ENCODE measurements at regions not wholly inside any gene's neighbourhood (a gene's known extent, or its start where the extent isn't known, plus 50 kb on each side); places are given as distances from the start of the nearest gene placed in this dataset.

DNA sequence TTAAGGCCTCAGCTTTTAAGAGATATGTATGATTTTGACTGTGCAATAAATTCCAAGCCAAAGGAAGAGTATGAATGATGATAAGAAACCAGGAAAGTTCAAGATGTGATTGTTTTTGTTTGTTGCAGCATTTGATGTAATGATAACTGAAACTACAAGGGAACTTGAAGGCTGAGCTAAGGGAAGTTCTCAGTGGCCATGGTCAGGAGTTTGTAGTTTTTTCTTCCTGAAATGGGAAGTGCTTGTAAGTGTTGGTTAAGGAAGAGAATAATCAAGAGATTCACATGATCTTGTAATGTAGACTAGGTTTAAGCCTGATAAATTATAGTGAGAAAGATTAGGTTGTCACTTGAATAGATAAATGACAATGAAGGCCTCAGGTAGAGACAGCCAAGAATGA lies 53.4 kb downstream of the PTCHD4 start:
- Mint-ChIP-seq H3K27me3 (no peaks in the 10 kb centered on the region), H3K27ac (no peak overlapping the region), H3K9me3 (peaks cover 0 to 4% (median 0%) of the 10 kb centered on the region in 7 donors), H3K36me3 (no peaks in the 10 kb centered on the region), H3K4me3 (no peak overlapping the region), H3K4me1 (no peaks in the 10 kb centered on the region)
- ATAC-seq (ENCODE audit: low read depth in 2 of 2): no peak
- no peak for DNase-seq

DNA sequence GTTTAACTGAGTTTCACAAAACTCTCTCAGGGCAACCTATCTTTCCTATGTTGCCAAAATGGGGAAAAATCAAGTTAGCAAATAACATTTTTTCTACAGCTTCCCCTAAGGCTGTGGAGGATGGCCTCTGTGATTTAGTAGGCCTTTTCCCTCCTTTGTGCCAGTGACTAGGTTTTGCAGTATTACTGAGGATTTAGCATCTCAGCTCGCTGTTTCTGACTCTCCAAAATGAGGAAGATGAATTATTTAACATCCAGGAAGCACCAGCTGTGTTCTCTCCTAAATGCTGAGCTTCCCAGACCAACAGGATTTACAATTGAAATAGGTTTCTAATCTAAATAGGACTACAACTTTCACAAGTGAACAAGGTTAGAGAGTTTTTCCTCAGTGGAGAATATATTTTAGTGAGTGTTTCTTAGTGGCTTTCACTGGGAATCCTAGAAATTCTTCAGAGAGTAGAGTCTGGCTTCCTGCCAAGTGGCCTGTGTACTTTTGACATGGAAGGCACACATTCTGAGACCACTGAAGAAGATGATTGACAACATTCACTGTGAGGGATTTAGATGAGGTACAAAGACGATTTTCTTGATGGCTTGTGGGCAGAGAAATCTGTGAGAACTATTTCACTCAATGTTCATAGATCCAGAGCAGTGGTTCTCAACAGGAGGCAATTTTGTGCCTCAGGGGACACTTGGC lies 62.4 kb downstream of the PTCHD4 start:
- Mint-ChIP-seq H3K36me3 (no peaks in the 10 kb centered on the region), H3K4me1 (no peaks in the 10 kb centered on the region)

DNA sequence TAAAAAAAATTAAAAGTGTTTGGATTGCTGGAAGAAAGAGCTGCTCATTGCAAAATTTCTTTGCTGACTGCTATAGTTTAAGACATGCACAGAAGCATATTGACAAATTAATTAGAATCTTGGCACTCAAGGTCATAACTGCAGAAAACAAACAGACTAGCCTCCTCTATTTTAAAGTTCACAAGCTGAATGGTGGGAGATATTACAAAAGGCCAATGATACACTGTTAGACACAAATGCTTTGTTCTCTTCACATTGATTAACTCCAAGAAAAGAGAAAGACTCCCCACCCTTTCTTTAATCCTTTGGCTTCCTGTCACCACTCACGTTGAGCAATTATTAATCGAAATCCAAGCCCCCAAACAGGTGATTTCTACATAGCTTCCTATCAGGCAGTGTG lies 69.1 kb downstream of the PTCHD4 start:
- H3K27me3 Mint-ChIP-seq: no peaks in the 10 kb centered on the region
- ATAC-seq (ENCODE audit: low read depth in 2 of 2): no peak
- no peak for DNase-seq
- H3K4me1 Mint-ChIP-seq: peaks cover 0 to 8% (median 0%) of the 10 kb centered on the region in 3 donors
- no peak overlapping the region for H3K27ac Mint-ChIP-seq
- no peak overlapping the region for H3K4me3 Mint-ChIP-seq
- no peaks in the 10 kb centered on the region for H3K36me3 Mint-ChIP-seq
- H3K9me3 Mint-ChIP-seq: peaks cover 0 to 3% (median 0%) of the 10 kb centered on the region in 7 donors

More for the DNA sequence above, 62.4 kb downstream of the PTCHD4 start:
- no peak for ATAC-seq (ENCODE audit: low read depth in 2 of 2)
- Mint-ChIP-seq H3K27me3 (no peaks in the 10 kb centered on the region), H3K4me3 (no peak overlapping the region), H3K9me3 (peaks cover 0 to 6% (median 0%) of the 10 kb centered on the region in 7 donors), H3K27ac (no peak overlapping the region)
- no peak for DNase-seq

DNA sequence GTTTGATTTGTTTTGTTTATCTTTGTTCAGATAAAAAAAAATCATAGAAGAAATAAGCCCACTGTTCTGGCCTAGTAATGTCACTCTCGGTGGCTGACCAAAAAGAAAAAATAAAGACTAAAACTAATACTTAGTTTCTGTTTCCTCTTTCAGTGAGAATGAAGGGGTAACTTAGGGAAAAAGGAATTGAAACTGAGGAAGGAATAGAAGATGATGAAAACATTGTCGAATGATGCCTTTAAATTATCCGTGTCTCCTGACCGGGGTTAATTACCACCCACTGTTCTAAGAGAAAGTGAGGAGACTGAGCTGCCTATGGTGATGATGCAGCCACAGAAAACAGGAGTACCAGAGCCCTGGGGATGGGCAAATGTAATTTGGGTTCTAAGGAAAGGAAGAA lies 73.1 kb downstream of the PTCHD4 start:
- H3K4me1 Mint-ChIP-seq: peaks cover 0 to 8% (median 0%) of the 10 kb centered on the region in 3 donors
- no peak overlapping the region for H3K27ac Mint-ChIP-seq
- peaks cover 0 to 5% (median 0%) of the 10 kb centered on the region in 7 donors for H3K9me3 Mint-ChIP-seq
- H3K4me3 Mint-ChIP-seq: no peak overlapping the region
- no peak for ATAC-seq (ENCODE audit: low read depth in 2 of 2)
- DNase-seq: no peak
- H3K36me3 Mint-ChIP-seq: no peaks in the 10 kb centered on the region
- H3K27me3 Mint-ChIP-seq: no peaks in the 10 kb centered on the region

DNA sequence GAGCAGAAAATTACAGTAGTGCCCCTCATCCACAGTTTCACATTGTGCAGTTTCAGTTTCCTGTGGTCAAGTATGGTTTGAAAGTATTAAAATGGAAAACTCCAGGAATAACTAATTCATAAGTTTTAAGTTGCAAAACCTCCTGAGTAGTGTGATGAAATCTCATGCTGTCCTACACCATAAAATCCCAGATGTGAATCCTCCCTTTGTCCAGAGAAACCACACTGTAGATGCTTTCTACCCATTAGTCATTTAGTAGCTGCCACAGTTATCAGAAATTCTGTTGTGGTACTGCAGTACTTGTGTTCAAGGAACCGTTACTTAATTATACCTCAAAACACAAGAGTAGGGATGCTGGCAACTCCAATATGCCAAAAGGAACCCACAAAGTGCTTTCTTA lies 74.7 kb downstream of the PTCHD4 start:
- ATAC-seq (ENCODE audit: low read depth in 2 of 2): no peak
- H3K9me3 Mint-ChIP-seq: peaks cover 0 to 5% (median 0%) of the 10 kb centered on the region in 7 donors
- no peak for DNase-seq
- no peaks in the 10 kb centered on the region for H3K27me3 Mint-ChIP-seq
- H3K4me3 Mint-ChIP-seq: no peak overlapping the region
- no peaks in the 10 kb centered on the region for H3K36me3 Mint-ChIP-seq
- peaks cover 0 to 8% (median 0%) of the 10 kb centered on the region in 3 donors for H3K4me1 Mint-ChIP-seq
- no peak overlapping the region for H3K27ac Mint-ChIP-seq

DNA sequence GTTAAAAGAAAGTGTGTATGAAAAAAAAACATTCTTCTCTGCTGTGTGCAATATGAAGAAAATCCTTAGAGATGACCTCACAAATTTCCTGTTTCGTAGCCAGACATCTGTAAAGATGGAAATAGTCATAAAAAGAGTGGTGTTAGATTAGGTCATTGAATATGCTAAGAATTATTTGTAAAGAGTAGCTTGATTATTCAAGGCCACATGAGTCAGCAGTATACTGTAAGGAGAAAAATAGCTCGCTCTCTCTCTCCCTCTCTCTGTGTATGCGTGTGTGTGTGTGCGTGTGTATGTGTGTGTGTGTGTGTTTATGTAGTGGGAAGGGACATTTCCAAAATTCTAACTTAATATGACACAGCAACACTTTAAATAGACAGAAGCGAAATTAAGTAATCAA lies 78.8 kb downstream of the PTCHD4 start:
- Mint-ChIP-seq H3K27ac (no peak overlapping the region), H3K36me3 (no peaks in the 10 kb centered on the region), H3K4me3 (no peak overlapping the region), H3K27me3 (no peaks in the 10 kb centered on the region), H3K4me1 (peaks cover 0 to 6% (median 3%) of the 10 kb centered on the region in 3 donors), H3K9me3 (peaks cover 0 to 2% (median 0%) of the 10 kb centered on the region in 7 donors)
- no peak for ATAC-seq (ENCODE audit: low read depth in 2 of 2)
- DNase-seq: no peak

DNA sequence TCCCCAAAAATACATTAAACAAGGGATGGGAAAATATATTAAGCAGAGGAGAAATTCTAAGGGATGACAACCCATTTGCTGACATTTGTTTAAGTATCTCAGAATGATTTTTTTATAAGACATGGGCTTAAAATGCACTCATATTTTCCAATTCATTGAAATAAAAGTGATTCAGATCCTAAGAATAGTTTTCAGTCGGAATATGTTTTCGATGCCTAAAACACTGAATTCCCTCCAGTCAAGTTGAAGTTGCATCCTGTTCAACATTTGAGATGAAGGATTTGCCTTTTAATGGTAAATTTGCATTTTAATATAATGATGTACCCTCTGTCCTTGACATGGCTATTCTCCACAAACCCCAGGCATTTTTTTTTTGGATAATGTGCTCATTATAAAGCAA lies 79.3 kb downstream of the PTCHD4 start:
- DNase-seq (no peak), ATAC-seq (ENCODE audit: low read depth in 2 of 2) (no peak)
- H3K4me3 Mint-ChIP-seq: no peak overlapping the region
- peaks cover 0 to 2% (median 0%) of the 10 kb centered on the region in 7 donors for H3K9me3 Mint-ChIP-seq
- no peaks in the 10 kb centered on the region for H3K27me3 Mint-ChIP-seq
- peaks cover 0 to 6% (median 3%) of the 10 kb centered on the region in 3 donors for H3K4me1 Mint-ChIP-seq
- H3K27ac Mint-ChIP-seq: no peak overlapping the region
- H3K36me3 Mint-ChIP-seq: no peaks in the 10 kb centered on the region

DNA sequence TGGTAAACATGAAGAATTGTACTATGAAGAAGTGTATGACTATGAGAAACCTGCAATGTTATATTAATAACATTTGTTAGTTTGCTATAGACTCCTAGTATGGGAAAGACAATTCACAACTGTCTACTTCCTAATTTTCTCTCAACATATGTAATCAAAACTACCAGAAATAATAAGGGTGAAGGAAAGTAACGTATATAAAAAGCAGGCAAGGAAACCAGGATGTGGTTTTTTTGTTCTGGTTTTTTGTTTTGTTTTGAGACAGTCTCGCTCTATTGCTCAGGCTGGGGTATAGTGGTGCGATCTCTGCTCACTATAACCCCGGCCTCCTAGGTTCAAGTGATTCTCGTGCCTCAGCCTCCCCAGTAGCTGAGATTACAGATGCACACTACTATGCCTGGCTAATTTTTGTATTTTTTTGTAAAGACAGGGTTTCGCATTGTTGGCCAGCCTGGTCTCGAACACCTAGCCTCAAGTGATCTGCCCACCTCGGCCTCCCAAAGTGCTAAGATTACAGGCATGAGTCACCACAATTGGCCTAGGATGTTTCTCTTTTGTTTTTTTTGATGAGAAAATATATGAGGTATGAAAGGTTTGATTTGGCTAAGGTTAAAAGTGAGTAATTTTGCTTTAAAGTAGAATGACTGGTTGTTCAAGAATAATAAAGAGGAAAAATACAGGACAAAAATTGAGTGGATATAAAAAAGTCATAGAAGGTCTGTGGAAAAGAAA lies 83.1 kb downstream of the PTCHD4 start:
- DNase-seq: no peak
- no peaks in the 10 kb centered on the region for H3K36me3 Mint-ChIP-seq
- peaks cover 0 to 6% (median 3%) of the 10 kb centered on the region in 3 donors for H3K4me1 Mint-ChIP-seq
- H3K27me3 Mint-ChIP-seq: peaks cover 0 to 3% (median 0%) of the 10 kb centered on the region in 3 donors
- H3K27ac Mint-ChIP-seq: peak overlapping the region in 1 of 6 donors; percentile 29
- no peak overlapping the region for H3K4me3 Mint-ChIP-seq
- no peak for ATAC-seq (ENCODE audit: low read depth in 2 of 2)
- H3K9me3 Mint-ChIP-seq: no peaks in the 10 kb centered on the region

DNA sequence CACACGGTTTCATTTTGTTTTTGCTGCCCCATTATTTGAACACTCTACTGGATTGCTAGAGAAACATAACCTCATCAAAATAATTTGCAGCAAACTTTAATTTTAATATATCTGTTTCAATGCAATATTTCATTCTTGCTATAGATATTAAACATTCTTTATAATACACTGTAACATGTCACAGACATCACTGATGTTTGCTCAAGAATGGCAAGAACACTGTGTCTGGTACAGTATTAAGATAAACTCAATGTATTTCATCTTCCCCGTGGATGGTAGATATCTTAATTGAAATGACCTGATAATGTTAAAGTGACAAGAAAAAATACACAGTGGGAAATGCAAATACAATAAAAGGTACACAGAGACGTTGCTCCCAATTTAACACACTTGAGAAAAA lies 86.0 kb downstream of the PTCHD4 start:
- ATAC-seq (ENCODE audit: low read depth in 2 of 2) (no peak), DNase-seq (no peak)
- H3K36me3 Mint-ChIP-seq: no peaks in the 10 kb centered on the region

DNA sequence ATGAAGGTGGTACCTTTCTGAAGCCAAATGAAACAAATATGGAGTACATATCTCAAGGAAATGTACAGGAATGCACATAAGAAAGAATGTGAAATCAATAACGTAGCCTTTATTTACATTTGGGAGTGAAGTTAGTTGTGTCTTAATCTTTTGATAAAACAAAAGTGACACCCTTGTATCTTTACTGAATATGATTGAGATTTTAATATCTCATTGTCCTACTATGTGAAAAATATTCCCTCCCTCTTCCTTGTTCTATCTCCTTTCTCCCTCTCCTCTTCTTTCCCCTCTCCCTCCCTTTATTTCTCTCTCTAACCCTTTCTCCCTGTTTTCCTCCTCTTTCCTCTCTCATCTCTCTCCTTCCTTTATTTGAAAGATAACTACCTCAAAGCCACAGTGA lies 89.1 kb downstream of the PTCHD4 start:
- DNase-seq (no peak), ATAC-seq (ENCODE audit: low read depth in 2 of 2) (no peak)
- no peak overlapping the region for H3K27ac Mint-ChIP-seq
- peaks cover 0 to 6% (median 0%) of the 10 kb centered on the region in 7 donors for H3K9me3 Mint-ChIP-seq
- no peak overlapping the region for H3K4me3 Mint-ChIP-seq
- no peaks in the 10 kb centered on the region for H3K36me3 Mint-ChIP-seq
- H3K4me1 Mint-ChIP-seq: no peaks in the 10 kb centered on the region
- peaks cover 0 to 3% (median 0%) of the 10 kb centered on the region in 3 donors for H3K27me3 Mint-ChIP-seq

More for the DNA sequence above, 86.0 kb downstream of the PTCHD4 start:
- peaks cover 0 to 3% (median 0%) of the 10 kb centered on the region in 3 donors for H3K27me3 Mint-ChIP-seq
- H3K4me1 Mint-ChIP-seq: peaks cover 0 to 6% (median 3%) of the 10 kb centered on the region in 3 donors
- no peak overlapping the region for H3K4me3 Mint-ChIP-seq
- no peak overlapping the region for H3K27ac Mint-ChIP-seq
- peaks cover 0 to 2% (median 0%) of the 10 kb centered on the region in 7 donors for H3K9me3 Mint-ChIP-seq

DNA sequence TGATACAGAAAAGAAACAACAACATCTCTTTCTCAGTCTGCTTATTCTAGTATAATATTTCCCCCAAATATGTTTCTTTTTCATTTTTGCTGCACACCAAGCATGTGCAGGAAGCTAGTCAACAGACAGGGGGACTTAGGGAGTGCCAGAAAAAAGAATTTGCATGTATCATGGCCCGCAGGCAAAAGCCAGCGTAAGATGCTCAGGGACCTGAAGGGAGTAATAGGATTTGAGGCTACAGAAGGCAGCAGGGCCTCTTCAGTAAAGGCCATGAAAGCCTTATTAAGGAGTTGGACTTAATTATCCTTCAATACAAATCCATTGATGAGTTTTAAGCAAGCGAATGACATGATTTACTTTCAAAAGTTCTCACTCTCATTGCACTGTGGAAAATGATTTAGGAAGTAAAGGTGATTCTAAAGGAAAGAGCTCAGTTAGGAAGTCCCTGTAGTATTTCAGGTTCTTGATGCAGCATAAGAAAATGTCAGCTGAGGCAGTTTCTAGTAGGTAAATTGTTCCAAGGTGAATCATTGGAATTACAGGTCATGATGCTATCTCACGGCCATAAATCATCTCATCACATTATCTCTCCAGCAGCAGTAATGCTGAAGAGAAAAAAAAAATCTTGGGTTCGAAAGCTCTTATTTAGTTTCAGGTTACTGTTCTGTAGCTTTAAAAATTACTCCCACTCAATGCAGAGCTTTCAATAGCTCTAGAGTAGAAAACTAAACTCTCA lies 94.8 kb downstream of the PTCHD4 start:
- DNase-seq (no peak), ATAC-seq (ENCODE audit: low read depth in 2 of 2) (no peak)
- no peak overlapping the region for H3K4me3 Mint-ChIP-seq
- no peaks in the 10 kb centered on the region for H3K27me3 Mint-ChIP-seq
- H3K9me3 Mint-ChIP-seq: peaks cover 0 to 11% (median 2%) of the 10 kb centered on the region in 7 donors
- no peak overlapping the region for H3K27ac Mint-ChIP-seq
- no peaks in the 10 kb centered on the region for H3K36me3 Mint-ChIP-seq
- H3K4me1 Mint-ChIP-seq: no peaks in the 10 kb centered on the region

DNA sequence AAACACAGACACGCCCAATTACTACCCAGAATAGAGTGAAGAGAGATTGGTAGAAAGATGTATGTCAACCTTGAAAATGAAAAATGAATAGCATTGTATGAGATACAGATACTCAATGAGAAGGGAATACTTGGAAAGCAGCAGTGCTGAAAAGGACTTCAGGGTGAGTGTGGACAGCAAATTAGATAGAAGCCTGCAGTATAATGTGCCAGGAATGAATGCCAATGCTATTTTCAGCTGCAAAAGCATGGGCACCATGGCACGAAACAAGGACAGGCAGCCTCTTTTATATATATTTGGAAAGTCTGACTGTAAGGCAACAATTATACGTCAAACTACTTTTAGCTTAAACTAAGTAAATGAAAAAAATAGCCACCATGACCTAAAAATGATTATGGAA lies 118.2 kb downstream of the PTCHD4 start:
- H3K4me1 Mint-ChIP-seq: no peaks in the 10 kb centered on the region
- ATAC-seq (ENCODE audit: low read depth in 2 of 2) (no peak), DNase-seq (no peak)
- no peaks in the 10 kb centered on the region for H3K36me3 Mint-ChIP-seq
- H3K9me3 Mint-ChIP-seq: peaks cover 0 to 8% (median 2%) of the 10 kb centered on the region in 7 donors
- H3K27ac Mint-ChIP-seq: no peak overlapping the region
- H3K4me3 Mint-ChIP-seq: no peak overlapping the region
- H3K27me3 Mint-ChIP-seq: no peaks in the 10 kb centered on the region

DNA sequence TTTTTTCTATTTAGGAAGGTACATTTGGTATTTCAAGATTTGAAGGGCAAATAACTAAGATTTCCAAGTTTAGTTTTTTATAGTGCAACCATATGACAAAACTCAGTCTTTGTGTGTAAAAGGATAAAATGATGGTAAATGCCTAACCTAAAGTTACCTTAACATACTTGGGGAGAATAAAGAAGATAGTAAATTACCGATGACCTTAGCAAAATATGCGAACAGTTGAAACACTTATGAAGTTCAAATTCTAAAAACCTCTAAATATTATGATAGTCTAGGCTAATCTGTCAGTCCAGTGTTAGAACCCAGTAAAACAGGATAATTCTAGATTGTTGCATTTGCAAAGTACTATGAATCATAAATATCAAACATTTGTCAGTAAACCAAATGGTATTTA lies 127.5 kb downstream of the PTCHD4 start:
- H3K9me3 Mint-ChIP-seq: peaks cover 0 to 3% (median 0%) of the 10 kb centered on the region in 7 donors
- no peak for ATAC-seq (ENCODE audit: low read depth in 2 of 2)
- no peak overlapping the region for H3K4me3 Mint-ChIP-seq
- DNase-seq: no peak
- no peak overlapping the region for H3K27ac Mint-ChIP-seq
- H3K36me3 Mint-ChIP-seq: no peaks in the 10 kb centered on the region
- H3K4me1 Mint-ChIP-seq: no peaks in the 10 kb centered on the region
- peaks cover 0 to 8% (median 0%) of the 10 kb centered on the region in 3 donors for H3K27me3 Mint-ChIP-seq
